GM12872 (cell line): ENCODE measurements at regions not wholly inside any gene's neighbourhood (a gene's known extent, or its start where the extent isn't known, plus 50 kb on each side); places are given as distances from the start of the nearest gene placed in this dataset.

Source experiments
- TF ChIP-seq, protein P1 (sequence below): IDR thresholded peaks from 3 replicates; pipeline ENCODE4 v1.5.1; 2011; ENCODE audit warnings: low read depth, mild to moderate bottlenecking, low read length, moderate library complexity; ENCODE audit not compliant: insufficient read depth

DNA sequence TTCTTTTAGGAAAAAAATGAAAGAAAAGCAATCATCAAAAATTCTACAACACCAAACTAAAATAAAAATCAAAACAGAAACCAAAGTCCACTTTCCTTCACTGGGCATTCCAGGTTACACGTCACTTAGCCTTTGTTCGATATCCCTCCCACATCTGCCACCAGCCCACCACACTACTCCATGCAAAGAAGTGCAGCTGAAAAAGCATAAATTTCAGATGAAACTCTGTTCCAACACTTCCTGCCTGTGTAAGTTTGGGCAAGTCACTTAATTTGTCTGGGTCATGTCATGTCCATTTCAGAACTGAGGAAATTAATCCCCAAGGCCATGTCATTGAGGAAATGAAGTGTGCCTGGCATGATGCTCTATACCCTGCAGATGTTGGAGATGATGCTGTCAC, 354.3 kb upstream of the USP24 start:
- TF ChIP-seq, protein P1, sequence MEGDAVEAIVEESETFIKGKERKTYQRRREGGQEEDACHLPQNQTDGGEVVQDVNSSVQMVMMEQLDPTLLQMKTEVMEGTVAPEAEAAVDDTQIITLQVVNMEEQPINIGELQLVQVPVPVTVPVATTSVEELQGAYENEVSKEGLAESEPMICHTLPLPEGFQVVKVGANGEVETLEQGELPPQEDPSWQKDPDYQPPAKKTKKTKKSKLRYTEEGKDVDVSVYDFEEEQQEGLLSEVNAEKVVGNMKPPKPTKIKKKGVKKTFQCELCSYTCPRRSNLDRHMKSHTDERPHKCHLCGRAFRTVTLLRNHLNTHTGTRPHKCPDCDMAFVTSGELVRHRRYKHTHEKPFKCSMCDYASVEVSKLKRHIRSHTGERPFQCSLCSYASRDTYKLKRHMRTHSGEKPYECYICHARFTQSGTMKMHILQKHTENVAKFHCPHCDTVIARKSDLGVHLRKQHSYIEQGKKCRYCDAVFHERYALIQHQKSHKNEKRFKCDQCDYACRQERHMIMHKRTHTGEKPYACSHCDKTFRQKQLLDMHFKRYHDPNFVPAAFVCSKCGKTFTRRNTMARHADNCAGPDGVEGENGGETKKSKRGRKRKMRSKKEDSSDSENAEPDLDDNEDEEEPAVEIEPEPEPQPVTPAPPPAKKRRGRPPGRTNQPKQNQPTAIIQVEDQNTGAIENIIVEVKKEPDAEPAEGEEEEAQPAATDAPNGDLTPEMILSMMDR = no peak

- TF ChIP-seq, protein P1 = no peak
Measured at GRCh38 chr1:55568732-55569131, 353.6 kb upstream of the USP24 start.

DNA sequence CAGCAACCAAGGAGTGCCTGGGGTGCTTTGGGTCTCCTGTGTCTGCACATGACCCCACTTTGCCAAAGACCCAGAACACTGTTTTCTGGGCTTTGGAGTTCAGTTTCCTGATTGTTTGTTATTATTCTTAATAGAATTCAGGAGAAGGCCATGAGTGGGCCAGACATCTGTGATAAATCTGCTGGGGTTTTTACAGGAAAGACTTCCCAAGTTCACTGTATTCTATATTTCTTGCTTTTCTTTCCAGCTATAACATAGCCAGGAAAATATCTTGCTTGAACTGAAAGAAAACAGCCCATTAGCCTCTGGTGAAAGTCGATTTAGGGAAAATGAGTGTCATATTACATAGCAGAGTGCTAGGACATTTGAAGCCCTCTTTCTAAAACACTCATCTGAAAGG, 345.1 kb upstream of the USP24 start:
- TF ChIP-seq, protein P1 = no peak

- TF ChIP-seq, protein P1 = no peak
Measured at GRCh38 chr1:55559842-55560241, 344.7 kb upstream of the USP24 start.

- TF ChIP-seq, protein P1 = no peak
Measured at GRCh38 chr1:55559161-55559611, 344.0 kb upstream of the USP24 start.

DNA sequence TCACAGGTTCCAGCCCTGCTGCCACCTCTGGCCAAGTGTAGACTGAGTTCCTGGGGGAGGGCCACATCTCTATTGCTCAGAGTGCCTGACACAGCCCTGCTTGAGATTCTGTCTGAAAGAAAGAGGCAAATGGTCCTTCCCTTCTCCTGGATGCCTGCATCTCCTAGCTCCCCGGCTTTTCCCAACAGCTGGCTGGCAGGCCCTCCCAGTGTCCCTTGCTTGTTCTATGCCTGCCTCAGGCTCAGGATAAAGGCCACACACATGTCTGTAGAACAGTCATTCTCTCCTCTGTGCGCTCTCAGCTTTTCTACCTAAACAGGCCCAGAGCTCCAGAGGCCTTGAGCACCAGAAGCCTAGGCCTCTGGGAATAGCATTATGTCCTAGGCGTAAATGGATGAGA, 343.4 kb upstream of the USP24 start:
- TF ChIP-seq, protein P1 = no peak

DNA sequence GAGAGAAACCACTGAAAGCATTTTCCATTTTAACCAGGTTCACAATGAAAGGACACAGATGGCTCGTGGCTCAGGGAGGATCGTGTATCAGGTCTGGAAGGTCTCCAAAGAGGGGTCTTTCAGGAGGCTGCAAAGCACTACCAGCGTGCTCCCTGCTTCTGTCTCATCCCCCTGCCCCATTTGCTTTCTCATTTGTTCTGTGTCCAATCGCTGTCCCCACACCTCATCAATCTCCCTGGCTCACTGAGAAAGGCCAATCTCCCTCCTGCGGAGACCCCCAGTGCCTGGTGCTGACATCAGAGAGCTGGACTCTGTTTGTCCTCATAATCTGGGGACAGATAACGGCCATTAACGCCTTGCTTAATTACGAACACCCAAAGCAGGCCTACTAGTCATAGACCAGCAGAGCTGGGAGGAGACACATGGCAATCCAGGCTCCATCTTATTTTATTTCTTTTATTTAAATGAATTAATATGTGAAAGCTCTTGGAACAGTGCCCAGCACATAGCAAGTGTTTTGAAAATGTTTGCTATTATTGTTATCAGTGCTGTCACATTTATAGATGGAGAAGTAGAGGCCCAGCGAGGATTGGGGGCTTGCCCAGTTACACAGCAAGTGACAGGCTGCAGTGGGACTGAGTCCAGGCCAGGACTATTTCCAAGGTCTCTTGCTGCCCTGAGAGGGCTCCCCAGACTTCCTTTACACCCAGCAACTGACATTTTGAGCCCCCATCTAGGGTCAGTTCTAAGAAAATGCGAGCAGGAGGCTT, 341.0 kb upstream of the USP24 start:
- TF ChIP-seq, protein P1 = no peak
